SK-N-SH (cell line): ENCODE measurements at regions not wholly inside any gene's neighbourhood (a gene's known extent, or its start where the extent isn't known, plus 50 kb on each side); places are given as distances from the start of the nearest gene placed in this dataset.

Source experiments
- CTCF ChIA-PET: fragments of 300-600, 350-600 bp; formaldehyde crosslinking; extraction: SDS; loops from one replicate; lab custom pipeline; 2021; lab: Yijun Ruan, JAX
- POLR2A ChIA-PET: fragments of 350-600 bp; sonication (Branson Sonifier 250); formaldehyde crosslinking; extraction: SDS; loops from one replicate; lab custom pipeline; 2020; ENCODE audit warnings: antibody characterized with exemption, inconsistent platforms; lab: Yijun Ruan, JAX
- DNase-seq: peaks from one replicate; pipeline ENCODE4 v3.0.0; 2012
- H2AFZ ChIP-seq: fragments of 200-600 bp; sonication (generic); 2 replicates; pipeline ENCODE4 v1.8.1; 2016; ENCODE audit warnings: antibody characterized with exemption, mild to moderate bottlenecking, low read depth
- H3F3A ChIP-seq: fragments of 200-600 bp; sonication (generic); replicated peaks from 2 replicates; pipeline ENCODE3; 2016; ENCODE audit warnings: antibody characterized with exemption, mild to moderate bottlenecking; ENCODE audit not compliant: insufficient read depth
- H3K27ac ChIP-seq, 2 experiments: fragments of 200-500 bp in 1 of 2; fragments of 200-600 bp in 1 of 2; sonication (Bioruptor generic) in 1 of 2; sonication (generic), shearing (Covaris generic) in 1 of 2; 2 replicates each; pipeline versions ENCODE4 v1.5.1 to v1.6.1; 2014 to 2016; ENCODE audit warnings: low read depth in 2 of 2, inconsistent platforms in 1 of 2, low read length in 1 of 2, mild to moderate bottlenecking in 1 of 2, mixed read lengths in 1 of 2
- H3K27me3 ChIP-seq: fragments of 200-600 bp; sonication (generic), shearing (Covaris generic); 2 replicates; pipeline ENCODE4 v1.6.1; 2016; ENCODE audit warnings: mixed run types; ENCODE audit not compliant: insufficient read depth
- H3K36me3 ChIP-seq, 2 experiments: fragments of 200-500 bp in 1 of 2; fragments of 200-600 bp in 1 of 2; sonication (Bioruptor generic) in 1 of 2; sonication (generic) in 1 of 2; replicated peaks in 1 of 2; 2 replicates each; pipeline versions ENCODE3 to v1.5.1; 2014 to 2016; ENCODE audit warnings: low read length in 1 of 2, mild to moderate bottlenecking in 1 of 2; ENCODE audit not compliant: insufficient read depth in 2 of 2, control insufficient read depth in 1 of 2
- H3K4me1 ChIP-seq, 2 experiments: fragments of 200-500 bp in 1 of 2; fragments of 200-600 bp in 1 of 2; sonication (Bioruptor generic) in 1 of 2; sonication (generic), shearing (Covaris generic) in 1 of 2; 2 replicates each; pipeline versions ENCODE4 v1.5.1 to v1.6.1; 2014 to 2016; ENCODE audit warnings: low read depth in 1 of 2, low read length in 1 of 2, mixed run types in 1 of 2; ENCODE audit not compliant: insufficient read depth in 2 of 2, control insufficient read depth in 1 of 2
- H3K4me2 ChIP-seq: fragments of 200-600 bp; sonication (generic), shearing (Covaris generic); 2 replicates; pipeline ENCODE4 v1.6.1; 2017; ENCODE audit warnings: mixed run types
- H3K4me3 ChIP-seq, 2 experiments: fragments of 200-500 bp in 1 of 2; fragments of 200-600 bp in 1 of 2; sonication (Bioruptor generic) in 1 of 2; sonication (generic), shearing (Covaris generic) in 1 of 2; 2 replicates each; pipeline versions ENCODE4 v1.5.1 to v1.8.1; 2014 to 2016; ENCODE audit warnings: low read depth in 2 of 2, inconsistent platforms in 1 of 2, low read length in 1 of 2, mild to moderate bottlenecking in 1 of 2, mixed read lengths in 1 of 2, moderate library complexity in 1 of 2
- H3K79me2 ChIP-seq: fragments of 200-600 bp; sonication (generic); 2 replicates; pipeline ENCODE4 v1.8.1; 2017; ENCODE audit warnings: mild to moderate bottlenecking; ENCODE audit not compliant: insufficient read depth
- H3K9ac ChIP-seq: fragments of 200-600 bp; sonication (generic); 2 replicates; pipeline ENCODE4 v1.6.1; 2017; ENCODE audit warnings: mixed run types
- H3K9me2 ChIP-seq: fragments of 200-600 bp; sonication (generic); 2 replicates; pipeline ENCODE4 v1.6.1; 2017; ENCODE audit warnings: mixed run types
- H3K9me3 ChIP-seq: fragments of 200-600 bp; sonication (generic); 2 replicates; pipeline ENCODE4 v1.6.1; 2017; ENCODE audit warnings: mixed run types, mild to moderate bottlenecking, moderate library complexity
- H4K20me1 ChIP-seq: fragments of 200-600 bp; sonication (generic); 2 replicates; pipeline ENCODE4 v1.6.1; 2017; ENCODE audit warnings: mild to moderate bottlenecking, mixed run types; ENCODE audit not compliant: insufficient read depth
- CHD2 ChIP-seq: fragments of 150-350 bp; IDR thresholded peaks from 2 replicates; pipeline ENCODE4 v1.6.1; 2018; ENCODE audit warnings: low read length; ENCODE audit not compliant: partially characterized antibody
- EP300 ChIP-seq, 2 experiments: IDR thresholded peaks; 2 replicates each; pipeline versions ENCODE4 v1.4.0 to v1.6.1; 2012; ENCODE audit warnings: borderline replicate concordance in 1 of 2, low read depth in 1 of 2, low read length in 1 of 2
- EZH2phosphoT487 ChIP-seq: fragments of 200-600 bp; sonication (generic); IDR thresholded peaks from 2 replicates; pipeline ENCODE4 v1.6.1; 2017; ENCODE audit warnings: low read depth, mixed run types, mild to moderate bottlenecking, antibody characterized with exemption, moderate library complexity, borderline replicate concordance
- FOSL2 ChIP-seq: IDR thresholded peaks from 2 replicates; pipeline ENCODE4 v1.4.0; 2012; ENCODE audit warnings: low read depth, mild to moderate bottlenecking, moderate library complexity, borderline replicate concordance
- FOXJ3 ChIP-seq: sonication (generic); formaldehyde crosslinking; IDR thresholded peaks from 2 replicates; pipeline ENCODE4 v1.5.1; 2020; ENCODE audit warnings: mild to moderate bottlenecking, missing genetic modification reagents
- GABPA ChIP-seq: IDR thresholded peaks from 2 replicates; pipeline ENCODE4 v1.4.0; 2012; ENCODE audit warnings: low read depth, mild to moderate bottlenecking
- GATA2 ChIP-seq: sonication (generic); formaldehyde crosslinking; IDR thresholded peaks from 2 replicates; pipeline ENCODE4 v1.5.0; 2020; ENCODE audit warnings: mild to moderate bottlenecking, missing genetic modification reagents
- MAX ChIP-seq: IDR thresholded peaks from 2 replicates; pipeline ENCODE4 v1.4.0; 2012; ENCODE audit warnings: low read depth
- MEF2A ChIP-seq: IDR thresholded peaks from 2 replicates; pipeline ENCODE4 v1.4.0; 2012; ENCODE audit warnings: low read depth, borderline replicate concordance
- NFIC ChIP-seq: IDR thresholded peaks from 2 replicates; pipeline ENCODE4 v1.4.0; 2012; ENCODE audit warnings: borderline replicate concordance
- PBX3 ChIP-seq: IDR thresholded peaks from 2 replicates; pipeline ENCODE4; 2012
- POLR2AphosphoS5 ChIP-seq: IDR thresholded peaks from 2 replicates; pipeline ENCODE4 v1.6.1; 2012; ENCODE audit warnings: low read depth, low read length
- RFX5 ChIP-seq: IDR thresholded peaks from 2 replicates; pipeline ENCODE4 v1.6.1; 2012; ENCODE audit warnings: mild to moderate bottlenecking, improper control_type of control experiment, low read length
- RXRA ChIP-seq: IDR thresholded peaks from 2 replicates; pipeline ENCODE4 v1.4.0; 2012; ENCODE audit warnings: low read depth, mild to moderate bottlenecking, borderline replicate concordance
- SMC3 ChIP-seq: IDR thresholded peaks from 2 replicates; pipeline ENCODE4 v1.6.1; 2012; ENCODE audit warnings: low read depth, low read length, improper control_type of control experiment
- TAF1 ChIP-seq: IDR thresholded peaks from 2 replicates; pipeline ENCODE4 v1.6.1; 2012; ENCODE audit warnings: low read depth, mild to moderate bottlenecking, low read length, moderate library complexity, borderline replicate concordance
- TCF12 ChIP-seq: IDR thresholded peaks from 2 replicates; pipeline ENCODE4 v1.4.0; 2012
- USF1 ChIP-seq: IDR thresholded peaks from 2 replicates; pipeline ENCODE4 v1.4.0; 2012; ENCODE audit warnings: low read depth, borderline replicate concordance
- USF2 ChIP-seq: fragments of 150-350 bp; IDR thresholded peaks from 2 replicates; pipeline ENCODE4 v1.6.1; 2017; ENCODE audit warnings: antibody characterized with exemption, low read length, low read depth, borderline replicate concordance
- YY1 ChIP-seq: IDR thresholded peaks from 2 replicates; pipeline ENCODE4 v1.4.0; 2012; ENCODE audit warnings: low read depth, mild to moderate bottlenecking
- ZBTB33 ChIP-seq: IDR thresholded peaks from 2 replicates; pipeline ENCODE4 v1.4.0; 2012; ENCODE audit warnings: low read depth, borderline replicate concordance
- WGBS: methylation state at CpG from one replicate; pipeline ENCODE4 v1.1.6; 2017; ENCODE audit warnings: low lambda C conversion rate; 5-methylcytosine and 5-hydroxymethylcytosine counted together

- Histone ChIP-seq H3K4me3 (no peak overlapping the region), H2AFZ (no peak overlapping the region), H3K36me3 (no peaks in the 10 kb centered on the region), H3K9me2 (no peaks in the 10 kb centered on the region), H3K4me2 (peak overlapping the region; percentile 35; the same call in 1 of the 2 replicates), H3K9me3 (no peaks in the 10 kb centered on the region), H3K27me3 (no peaks in the 10 kb centered on the region), H3F3A (peaks cover 12% of the 10 kb centered on the region), H3K4me1 (peaks cover 0 to 13% of the 10 kb centered on the region in 2 experiments; a peak in 1 of 4 replicates), H3K9ac (no peak overlapping the region)
- WGBS: 37% methylated on average over 24 of the region's 24 CpGs
- no peak for DNase-seq
- POLR2A ChIA-PET: no interaction called here
- TF ChIP-seq YY1: no peak
- TF ChIP-seq EZH2phosphoT487: no peak
- no peak for TF ChIP-seq MAX
- TF ChIP-seq TAF1: no peak
- TF ChIP-seq, all 33 proteins: peak for 0
- no peak overlapping the region for H3K27ac ChIP-seq
- no peaks in the 10 kb centered on the region for H3K79me2 ChIP-seq
- CTCF ChIA-PET: no interaction called here
- no peaks in the 10 kb centered on the region for H4K20me1 ChIP-seq
Measured at GRCh38 chr16:86734543-86735460, 156.5 kb downstream of the FOXL1 start.

- CTCF ChIA-PET: no interaction called here
- Histone ChIP-seq H3K4me2 (no peak overlapping the region), H2AFZ (no peak overlapping the region)
Measured at GRCh38 chr16:86735727-86736126, 157.4 kb downstream of the FOXL1 start.

More at GRCh38 chr16:86735727-86736126, 157.4 kb downstream of the FOXL1 start:
- no peaks in the 10 kb centered on the region for H3K36me3 ChIP-seq
- no peaks in the 10 kb centered on the region for H3K79me2 ChIP-seq
- DNase-seq: no peak
- no peaks in the 10 kb centered on the region for H4K20me1 ChIP-seq
- no peak overlapping the region for H3K27ac ChIP-seq
- no peaks in the 10 kb centered on the region for H3K9me3 ChIP-seq
- no peaks in the 10 kb centered on the region for H3K27me3 ChIP-seq
- WGBS: 19% methylated on average over 2 of the region's 2 CpGs
- H3K9ac ChIP-seq: no peak overlapping the region
- TF ChIP-seq ZBTB33 (no peak), POLR2AphosphoS5 (no peak), EZH2phosphoT487 (no peak), NFIC (no peak), USF1 (no peak), GATA2 (CRISPR knock-in tag) (no peak), USF2 (no peak), RFX5 (no peak), EP300 (IDR thresholded peaks at IDR 0.05; ENCODE audit: borderline replicate concordance in 1 of 2, low read depth in 1 of 2, low read length in 1 of 2) (no peak), RXRA (no peak), FOSL2 (no peak), TCF12 (no peak), GABPA (no peak), SMC3 (no peak), PBX3 (no peak), CHD2 (no peak), MEF2A (no peak), FOXJ3 (no peak)
- peaks cover 0 to 20% of the 10 kb centered on the region in 2 experiments; a peak in 2 of 4 replicates for H3K4me1 ChIP-seq
- H3F3A ChIP-seq: peaks cover 20% of the 10 kb centered on the region
- H3K4me3 ChIP-seq: no peak overlapping the region
- no peaks in the 10 kb centered on the region for H3K9me2 ChIP-seq
- POLR2A ChIA-PET: no interaction called here
